ENCODE measurements at regions not wholly inside any gene's neighbourhood (a gene's known extent, or its start where the extent isn't known, plus 50 kb on each side); places are given as distances from the start of the nearest gene placed in this dataset.

DNA sequence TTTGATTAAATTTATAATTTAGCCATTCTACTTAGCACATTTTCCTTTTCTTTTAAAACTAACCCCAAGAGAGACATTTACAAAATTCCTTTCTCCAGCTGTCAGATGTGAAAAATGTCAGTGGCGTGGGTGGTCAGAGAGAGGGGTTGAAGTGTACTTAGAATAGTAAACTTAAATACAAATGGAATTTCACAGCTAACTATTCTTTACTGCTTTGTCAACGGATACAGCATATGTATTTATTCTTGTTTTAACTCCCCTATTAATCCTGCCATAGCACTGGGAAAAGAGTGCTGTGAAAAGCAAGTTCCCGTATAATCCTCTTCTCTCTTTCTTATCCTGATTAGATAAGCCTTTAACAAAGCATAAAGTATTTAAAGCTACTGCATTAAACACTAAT, 191.4 kb upstream of the CHAC2 start:
- TF ChIP-seq, protein P1, sequence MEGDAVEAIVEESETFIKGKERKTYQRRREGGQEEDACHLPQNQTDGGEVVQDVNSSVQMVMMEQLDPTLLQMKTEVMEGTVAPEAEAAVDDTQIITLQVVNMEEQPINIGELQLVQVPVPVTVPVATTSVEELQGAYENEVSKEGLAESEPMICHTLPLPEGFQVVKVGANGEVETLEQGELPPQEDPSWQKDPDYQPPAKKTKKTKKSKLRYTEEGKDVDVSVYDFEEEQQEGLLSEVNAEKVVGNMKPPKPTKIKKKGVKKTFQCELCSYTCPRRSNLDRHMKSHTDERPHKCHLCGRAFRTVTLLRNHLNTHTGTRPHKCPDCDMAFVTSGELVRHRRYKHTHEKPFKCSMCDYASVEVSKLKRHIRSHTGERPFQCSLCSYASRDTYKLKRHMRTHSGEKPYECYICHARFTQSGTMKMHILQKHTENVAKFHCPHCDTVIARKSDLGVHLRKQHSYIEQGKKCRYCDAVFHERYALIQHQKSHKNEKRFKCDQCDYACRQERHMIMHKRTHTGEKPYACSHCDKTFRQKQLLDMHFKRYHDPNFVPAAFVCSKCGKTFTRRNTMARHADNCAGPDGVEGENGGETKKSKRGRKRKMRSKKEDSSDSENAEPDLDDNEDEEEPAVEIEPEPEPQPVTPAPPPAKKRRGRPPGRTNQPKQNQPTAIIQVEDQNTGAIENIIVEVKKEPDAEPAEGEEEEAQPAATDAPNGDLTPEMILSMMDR (IDR thresholded peaks at IDR 0.05), result no peak
- TF ChIP-seq POLR2A (IDR thresholded peaks at IDR 0.05), result no peak
